Subcutaneous abdominal adipose tissue (tissue), 5 donors: ENCODE measurements at regions not wholly inside any gene's neighbourhood (a gene's known extent, or its start where the extent isn't known, plus 50 kb on each side); places are given as distances from the start of the nearest gene placed in this dataset.
"Not testable (repeated sequence)": the region's sequence is repeated elsewhere in the genome, so short reads cannot be mapped to it uniquely, and the experiment has no call there.

Source experiments
- H3K27ac ChIP-seq: one replicate; pipeline ENCODE4 v1.7.0; 2013; ENCODE audit warnings: low read depth, mild to moderate bottlenecking, inconsistent platforms, low read length, moderate library complexity
- H3K27me3 ChIP-seq, 5 donors: one replicate each; pipeline ENCODE4 v1.7.0; 2013; ENCODE audit warnings: low read length in 5 of 5, inconsistent platforms in 1 of 5; ENCODE audit not compliant: control insufficient read depth in 5 of 5, insufficient read depth in 4 of 5
- H3K36me3 ChIP-seq, 5 donors: one replicate each; pipeline ENCODE4 v1.7.0; 2013; ENCODE audit warnings: low read length in 5 of 5; ENCODE audit not compliant: control insufficient read depth in 5 of 5, insufficient read depth in 5 of 5
- H3K4me1 ChIP-seq, 5 donors: one replicate each; pipeline ENCODE4 v1.7.0; 2013; ENCODE audit warnings: low read length in 5 of 5, mild to moderate bottlenecking in 3 of 5, moderate library complexity in 1 of 5; ENCODE audit not compliant: control insufficient read depth in 5 of 5, insufficient read depth in 5 of 5
- H3K4me3 ChIP-seq, 5 donors: one replicate each; pipeline ENCODE4 v1.7.0; 2013; ENCODE audit warnings: low read length in 5 of 5, low read depth in 1 of 5
- H3K9ac ChIP-seq, 5 donors: one replicate each; pipeline ENCODE4 v1.7.0; 2013; ENCODE audit warnings: low read length in 5 of 5, mild to moderate bottlenecking in 4 of 5, moderate library complexity in 3 of 5
- H3K9me3 ChIP-seq, 5 donors: one replicate each; pipeline ENCODE4 v1.7.0; 2013; ENCODE audit warnings: low read length in 5 of 5; ENCODE audit not compliant: control insufficient read depth in 5 of 5
- donor health status: healthy.
- donor health status: healthy.
- donor health status: healthy.
- donor health status: healthy.
- donor health status: healthy.

GRCh38 chrX:131836161-131836560, 186.9 kb upstream of the STK26 start:
- H3K9me3 ChIP-seq: no peaks in the 10 kb centered on the region
- no peak overlapping the region for H3K27ac ChIP-seq
- H3K4me3 ChIP-seq: no peak overlapping the region
- H3K27me3 ChIP-seq: peaks cover 0 to 3% (median under 1%) of the 10 kb centered on the region in 5 donors
- no peaks in the 10 kb centered on the region for H3K36me3 ChIP-seq
- H3K4me1 ChIP-seq: peaks cover 2 to 5% (median 4%) of the 10 kb centered on the region in 5 donors
- H3K9ac ChIP-seq: no peak overlapping the region

GRCh38 chrX:131837325-131837724, 185.8 kb upstream of the STK26 start:
- no peaks in the 10 kb centered on the region for H3K9me3 ChIP-seq
- no peak overlapping the region for H3K9ac ChIP-seq
- H3K4me3 ChIP-seq: no peak overlapping the region
- no peak overlapping the region for H3K27ac ChIP-seq
- H3K36me3 ChIP-seq: no peaks in the 10 kb centered on the region
- peaks cover 0 to 5% (median 0%) of the 10 kb centered on the region in 5 donors for H3K4me1 ChIP-seq
- peaks cover 3 to 8% (median 4%) of the 10 kb centered on the region in 5 donors for H3K27me3 ChIP-seq

- H3K9ac ChIP-seq: no peak overlapping the region
- no peaks in the 10 kb centered on the region for H3K9me3 ChIP-seq
- no peak overlapping the region for H3K27ac ChIP-seq
- H3K4me3 ChIP-seq: no peak overlapping the region
- peaks cover 0 to 5% (median 0%) of the 10 kb centered on the region in 5 donors for H3K4me1 ChIP-seq
- no peaks in the 10 kb centered on the region for H3K36me3 ChIP-seq
- peaks cover 3 to 17% (median 4%) of the 10 kb centered on the region in 5 donors for H3K27me3 ChIP-seq
Measured at GRCh38 chrX:131840799-131841495, 182.2 kb upstream of the STK26 start.

GRCh38 chrX:131841496-131842437, 181.3 kb upstream of the STK26 start:
- H3K9me3 ChIP-seq: no peaks in the 10 kb centered on the region
- H3K27ac ChIP-seq: no peak overlapping the region
- peaks cover 0 to 5% (median 0%) of the 10 kb centered on the region in 5 donors for H3K4me1 ChIP-seq
- H3K36me3 ChIP-seq: no peaks in the 10 kb centered on the region
- H3K9ac ChIP-seq: no peak overlapping the region
- peaks cover 3 to 18% (median 4%) of the 10 kb centered on the region in 5 donors for H3K27me3 ChIP-seq
- H3K4me3 ChIP-seq: no peak overlapping the region

- Histone ChIP-seq H3K27ac (no peak overlapping the region), H3K4me1 (peaks cover 0 to 5% (median 0%) of the 10 kb centered on the region in 5 donors), H3K9me3 (no peaks in the 10 kb centered on the region), H3K9ac (no peak overlapping the region), H3K27me3 (peaks cover 3 to 18% (median 4%) of the 10 kb centered on the region in 5 donors), H3K36me3 (no peaks in the 10 kb centered on the region), H3K4me3 (no peak overlapping the region)
Measured at GRCh38 chrX:131843987-131844386, 179.1 kb upstream of the STK26 start.

- no peaks in the 10 kb centered on the region for H3K36me3 ChIP-seq
- no peak overlapping the region for H3K9ac ChIP-seq
- peaks cover 0 to 5% (median 0%) of the 10 kb centered on the region in 5 donors for H3K4me1 ChIP-seq
- no peaks in the 10 kb centered on the region for H3K9me3 ChIP-seq
- no peak overlapping the region for H3K4me3 ChIP-seq
- no peak overlapping the region for H3K27ac ChIP-seq
- H3K27me3 ChIP-seq: peaks cover 3 to 18% (median 4%) of the 10 kb centered on the region in 5 donors
Measured at GRCh38 chrX:131845201-131845600, 177.9 kb upstream of the STK26 start.

- Histone ChIP-seq H3K4me1 (peaks cover 0 to 5% (median 0%) of the 10 kb centered on the region in 5 donors), H3K36me3 (no peaks in the 10 kb centered on the region), H3K9ac (no peak overlapping the region), H3K27me3 (peaks cover 3 to 18% (median 4%) of the 10 kb centered on the region in 5 donors), H3K27ac (no peak overlapping the region), H3K9me3 (no peaks in the 10 kb centered on the region), H3K4me3 (no peak overlapping the region)
Measured at GRCh38 chrX:131845771-131846170, 177.3 kb upstream of the STK26 start.

- H3K9ac ChIP-seq, H3K27ac ChIP-seq, H3K9me3 ChIP-seq, H3K4me3 ChIP-seq, H3K36me3 ChIP-seq, H3K4me1 ChIP-seq: not testable (repeated sequence)
- H3K27me3 ChIP-seq: peaks cover 0 to 10% (median 4%) of the 10 kb centered on the region in 5 donors
Measured at GRCh38 chrX:131850964-131851363, 172.1 kb upstream of the STK26 start.

- Histone ChIP-seq H3K27me3 (peaks cover 0 to 10% (median 4%) of the 10 kb centered on the region in 5 donors), H3K9ac (no peak overlapping the region), H3K9me3 (no peaks in the 10 kb centered on the region), H3K36me3 (no peaks in the 10 kb centered on the region), H3K4me3 (no peak overlapping the region), H3K27ac (no peak overlapping the region), H3K4me1 (no peaks in the 10 kb centered on the region)
Measured at GRCh38 chrX:131853440-131853839, 169.7 kb upstream of the STK26 start.

GRCh38 chrX:131854581-131854980, 168.5 kb upstream of the STK26 start:
- Histone ChIP-seq H3K36me3 (no peaks in the 10 kb centered on the region), H3K9ac (no peak overlapping the region), H3K27ac (no peak overlapping the region), H3K4me1 (no peaks in the 10 kb centered on the region), H3K27me3 (peaks cover 3 to 10% (median 5%) of the 10 kb centered on the region in 5 donors), H3K4me3 (no peak overlapping the region), H3K9me3 (peaks cover 0 to 2% (median 0%) of the 10 kb centered on the region in 5 donors)
